ENCODE measurements at regions not wholly inside any gene's neighbourhood (a gene's known extent, or its start where the extent isn't known, plus 50 kb on each side); places are given as distances from the start of the nearest gene placed in this dataset.
"Not testable (repeated sequence)": the region's sequence is repeated elsewhere in the genome, so short reads cannot be mapped to it uniquely, and the experiment has no call there.

DNA sequence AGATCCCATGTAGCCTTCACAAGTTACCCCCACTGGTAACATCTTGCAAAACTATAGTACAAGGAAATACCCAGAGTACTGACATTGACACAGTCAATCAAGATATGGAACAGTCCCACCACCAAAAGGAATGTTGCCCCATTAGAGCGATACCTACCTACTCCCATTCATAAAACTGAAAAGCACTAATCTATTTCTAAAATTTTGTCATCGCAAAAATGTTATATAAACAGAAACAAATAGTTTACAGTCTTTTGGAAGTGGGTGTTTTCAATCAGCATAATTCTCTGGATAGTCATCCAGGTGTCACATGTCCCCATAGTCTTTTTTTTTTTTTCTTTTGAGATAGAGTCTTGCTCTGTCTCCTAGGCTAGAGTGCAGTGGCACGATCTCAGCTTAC, 156.9 kb upstream of the AGTR1 start:
- intact Hi-C loops (cut with DNase I), result no loop called here
- Histone ChIP-seq H3K27ac (replicated peaks in 1 of 4) (no peak overlapping the region), H3K4me3 (no peak overlapping the region), H3K36me3 (no peaks in the 10 kb centered on the region), H3K9me3 (no peaks in the 10 kb centered on the region), H3K27me3 (no peaks in the 10 kb centered on the region), H3K4me1 (no peaks in the 10 kb centered on the region)
- no peak for TF ChIP-seq EP300 (IDR thresholded peaks at IDR 0.05)
- no peak for TF ChIP-seq POLR2AphosphoS5 (IDR thresholded peaks at IDR 0.05)
- no peak for TF ChIP-seq POLR2A (IDR thresholded peaks at IDR 0.05; ENCODE audit: low read depth)
- TF ChIP-seq, protein P1, sequence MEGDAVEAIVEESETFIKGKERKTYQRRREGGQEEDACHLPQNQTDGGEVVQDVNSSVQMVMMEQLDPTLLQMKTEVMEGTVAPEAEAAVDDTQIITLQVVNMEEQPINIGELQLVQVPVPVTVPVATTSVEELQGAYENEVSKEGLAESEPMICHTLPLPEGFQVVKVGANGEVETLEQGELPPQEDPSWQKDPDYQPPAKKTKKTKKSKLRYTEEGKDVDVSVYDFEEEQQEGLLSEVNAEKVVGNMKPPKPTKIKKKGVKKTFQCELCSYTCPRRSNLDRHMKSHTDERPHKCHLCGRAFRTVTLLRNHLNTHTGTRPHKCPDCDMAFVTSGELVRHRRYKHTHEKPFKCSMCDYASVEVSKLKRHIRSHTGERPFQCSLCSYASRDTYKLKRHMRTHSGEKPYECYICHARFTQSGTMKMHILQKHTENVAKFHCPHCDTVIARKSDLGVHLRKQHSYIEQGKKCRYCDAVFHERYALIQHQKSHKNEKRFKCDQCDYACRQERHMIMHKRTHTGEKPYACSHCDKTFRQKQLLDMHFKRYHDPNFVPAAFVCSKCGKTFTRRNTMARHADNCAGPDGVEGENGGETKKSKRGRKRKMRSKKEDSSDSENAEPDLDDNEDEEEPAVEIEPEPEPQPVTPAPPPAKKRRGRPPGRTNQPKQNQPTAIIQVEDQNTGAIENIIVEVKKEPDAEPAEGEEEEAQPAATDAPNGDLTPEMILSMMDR (IDR thresholded peaks at IDR 0.05), result no peak
- no peak for DNase-seq (ENCODE audit: extremely low spot score)
- WGBS, result 86% methylated on average over 3 of the region's 3 CpGs

GRCh38 chr3:148546959-148547358, 150.7 kb upstream of the AGTR1 start:
- WGBS, result 81% methylated on average over 1 of the region's 1 CpG
- Histone ChIP-seq H3K4me3 (no peak overlapping the region), H3K27me3 (no peaks in the 10 kb centered on the region), H3K4me1 (no peaks in the 10 kb centered on the region), H3K36me3 (no peaks in the 10 kb centered on the region), H3K9me3 (no peaks in the 10 kb centered on the region), H3K27ac (replicated peaks in 1 of 4) (no peak overlapping the region)
- no peak for TF ChIP-seq EP300 (IDR thresholded peaks at IDR 0.05)
- TF ChIP-seq, protein P1 (IDR thresholded peaks at IDR 0.05), result no peak
- no peak for TF ChIP-seq POLR2AphosphoS5 (IDR thresholded peaks at IDR 0.05)
- TF ChIP-seq POLR2A (IDR thresholded peaks at IDR 0.05; ENCODE audit: low read depth), result no peak
- intact Hi-C loops (cut with DNase I), result no loop called here
- no peak for DNase-seq (ENCODE audit: extremely low spot score)

DNA sequence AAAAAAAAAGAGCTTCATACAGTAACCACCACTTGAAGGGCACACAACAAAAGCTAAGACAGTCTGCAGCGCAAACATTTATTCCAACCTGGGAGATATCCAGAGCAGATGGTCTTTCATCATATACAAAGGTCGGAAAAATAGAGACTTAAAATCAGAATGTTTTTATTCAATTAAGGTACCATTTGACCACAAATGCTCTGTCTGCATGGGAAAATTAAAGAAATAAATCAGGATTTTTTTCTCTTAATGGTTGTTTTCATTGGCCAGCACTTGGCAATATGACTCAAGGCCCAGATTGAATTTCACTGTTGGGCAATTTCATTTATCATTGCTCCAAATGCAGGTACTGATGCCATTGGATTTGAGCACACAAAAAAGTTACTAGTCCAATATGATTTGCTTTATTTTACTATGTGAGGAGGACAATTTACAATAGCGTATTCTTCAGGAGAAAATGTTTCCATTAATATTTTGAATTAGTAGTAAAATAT, 145.9 kb upstream of the AGTR1 start:
- Histone ChIP-seq H3K36me3 (no peaks in the 10 kb centered on the region), H3K27ac (replicated peaks in 1 of 4) (no peak overlapping the region), H3K27me3 (no peaks in the 10 kb centered on the region), H3K4me3 (no peak overlapping the region), H3K9me3 (no peaks in the 10 kb centered on the region), H3K4me1 (peaks cover 0 to 11% (median 6%) of the 10 kb centered on the region in 4 donors)
- intact Hi-C loops (cut with DNase I), result no loop called here
- TF ChIP-seq POLR2AphosphoS5 (IDR thresholded peaks at IDR 0.05), result no peak
- whole genome bisulfite sequencing, result 90% methylated on average over 3 of the region's 3 CpGs
- DNase-seq (ENCODE audit: extremely low spot score), result no peak

- intact Hi-C loops (cut with DNase I), result no loop called here
- DNase-seq (ENCODE audit: extremely low spot score), result no peak
- Histone ChIP-seq H3K27ac (replicated peaks in 1 of 4) (no peak overlapping the region), H3K4me1 (peaks cover 0 to 11% (median 6%) of the 10 kb centered on the region in 4 donors), H3K27me3 (no peaks in the 10 kb centered on the region), H3K4me3 (no peak overlapping the region), H3K36me3 (no peaks in the 10 kb centered on the region), H3K9me3 (no peaks in the 10 kb centered on the region)
- TF ChIP-seq, protein P1 (IDR thresholded peaks at IDR 0.05), result no peak
- TF ChIP-seq POLR2A (IDR thresholded peaks at IDR 0.05; ENCODE audit: low read depth) (no peak), EP300 (IDR thresholded peaks at IDR 0.05) (no peak), POLR2AphosphoS5 (IDR thresholded peaks at IDR 0.05) (no peak)
- WGBS, result 63% methylated on average over 4 of the region's 4 CpGs
These were observed 143.3 kb upstream of the AGTR1 start for GRCh38 chr3:148554367-148554766.

DNA sequence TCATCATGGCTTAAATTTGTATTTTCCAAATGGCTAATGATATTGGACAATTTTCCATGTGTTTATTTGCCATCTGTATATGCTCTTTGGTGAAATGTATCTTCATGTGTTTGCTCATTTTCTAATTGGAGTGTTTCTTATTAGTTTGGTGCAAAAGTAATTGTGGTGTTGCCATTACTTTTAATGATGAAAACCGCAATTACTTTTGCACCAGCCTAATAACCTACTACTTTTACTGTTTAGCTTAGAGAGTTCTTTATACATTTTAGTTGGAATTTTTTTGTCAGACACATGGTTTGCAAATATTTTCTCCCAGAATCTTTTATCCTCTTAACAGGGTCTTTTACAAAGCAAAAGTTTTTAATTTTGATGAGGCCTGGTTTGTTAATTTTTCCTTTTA, 141.0 kb upstream of the AGTR1 start:
- 97% methylated on average over 1 of the region's 1 CpG for WGBS
- intact Hi-C loops (cut with DNase I), result no loop called here

GRCh38 chr3:148577579-148577978, 120.1 kb upstream of the AGTR1 start:
- H3K4me1 ChIP-seq, result peaks cover 0 to 15% (median 13%) of the 10 kb centered on the region in 4 donors
- H3K27ac ChIP-seq (replicated peaks in 1 of 4); H3K36me3 ChIP-seq; intact Hi-C loops (cut with DNase I); H3K27me3 ChIP-seq; H3K4me3 ChIP-seq; DNase-seq (ENCODE audit: extremely low spot score); H3K9me3 ChIP-seq: not testable (repeated sequence)
- 52% methylated on average over 3 of the region's 3 CpGs for WGBS

More for the DNA sequence above, 141.0 kb upstream of the AGTR1 start:
- peaks cover 0 to 6% (median 0%) of the 10 kb centered on the region in 4 donors for H3K9me3 ChIP-seq
- H3K4me1 ChIP-seq, result peaks cover 0 to 11% (median 6%) of the 10 kb centered on the region in 4 donors
- DNase-seq (ENCODE audit: extremely low spot score), result no peak
- no peak overlapping the region for H3K27ac ChIP-seq (replicated peaks in 1 of 4)
- H3K4me3 ChIP-seq, result no peak overlapping the region
- TF ChIP-seq POLR2A (IDR thresholded peaks at IDR 0.05; ENCODE audit: low read depth) (no peak), EP300 (IDR thresholded peaks at IDR 0.05) (no peak), POLR2AphosphoS5 (IDR thresholded peaks at IDR 0.05) (no peak)
- TF ChIP-seq, protein P1 (IDR thresholded peaks at IDR 0.05), result no peak
- no peaks in the 10 kb centered on the region for H3K27me3 ChIP-seq
- no peaks in the 10 kb centered on the region for H3K36me3 ChIP-seq
